ENCODE measurements at regions not wholly inside any gene's neighbourhood (a gene's known extent, or its start where the extent isn't known, plus 50 kb on each side); places are given as distances from the start of the nearest gene placed in this dataset.

GRCh38 chr17:13407381-13407780 is 194.3 kb downstream of the HS3ST3A1 start:
- Histone ChIP-seq H3K27me3 (no peaks in the 10 kb centered on the region), H3K9me3 (no peaks in the 10 kb centered on the region), H3K4me1 (no peaks in the 10 kb centered on the region), H3K36me3 (no peaks in the 10 kb centered on the region), H3K27ac (no peak overlapping the region), H3K4me3 (no peak overlapping the region)
- DNase-seq (ENCODE audit: low spot score in 2 of 2): no peak
- WGBS, 2 donors: 93 to 94% methylated on average over 4 to 6 of the region's 6 CpGs
- TF ChIP-seq POLR2A (IDR thresholded peaks at IDR 0.05) (no peak), EP300 (IDR thresholded peaks at IDR 0.05) (no peak), CTCF (IDR thresholded peaks at IDR 0.05) (no peak)

- Histone ChIP-seq H3K27me3 (no peaks in the 10 kb centered on the region), H3K4me3 (no peak overlapping the region), H3K9me3 (no peaks in the 10 kb centered on the region), H3K4me1 (no peaks in the 10 kb centered on the region), H3K36me3 (no peaks in the 10 kb centered on the region), H3K27ac (no peak overlapping the region)
- TF ChIP-seq EP300 (IDR thresholded peaks at IDR 0.05) (no peak), POLR2A (IDR thresholded peaks at IDR 0.05) (no peak), CTCF (IDR thresholded peaks at IDR 0.05) (no peak)
- 59 to 61% methylated on average over 3 of the region's 3 CpGs for WGBS, 2 donors
- DNase-seq (ENCODE audit: low spot score in 2 of 2): no peak
Measured at GRCh38 chr17:13405807-13406206, 195.9 kb downstream of the HS3ST3A1 start.

GRCh38 chr17:13405080-13405479 is 196.6 kb downstream of the HS3ST3A1 start:
- no peaks in the 10 kb centered on the region for H3K9me3 ChIP-seq
- H3K4me1 ChIP-seq: no peaks in the 10 kb centered on the region
- H3K27ac ChIP-seq: no peak overlapping the region
- H3K4me3 ChIP-seq: no peak overlapping the region
- TF ChIP-seq POLR2A (IDR thresholded peaks at IDR 0.05) (no peak), EP300 (IDR thresholded peaks at IDR 0.05) (no peak), CTCF (IDR thresholded peaks at IDR 0.05) (no peak)
- no peaks in the 10 kb centered on the region for H3K36me3 ChIP-seq
- WGBS, 2 donors: 76 to 82% methylated on average over 1 of the region's 1 CpG
- H3K27me3 ChIP-seq: no peaks in the 10 kb centered on the region
- no peak for DNase-seq (ENCODE audit: low spot score in 2 of 2)

DNA sequence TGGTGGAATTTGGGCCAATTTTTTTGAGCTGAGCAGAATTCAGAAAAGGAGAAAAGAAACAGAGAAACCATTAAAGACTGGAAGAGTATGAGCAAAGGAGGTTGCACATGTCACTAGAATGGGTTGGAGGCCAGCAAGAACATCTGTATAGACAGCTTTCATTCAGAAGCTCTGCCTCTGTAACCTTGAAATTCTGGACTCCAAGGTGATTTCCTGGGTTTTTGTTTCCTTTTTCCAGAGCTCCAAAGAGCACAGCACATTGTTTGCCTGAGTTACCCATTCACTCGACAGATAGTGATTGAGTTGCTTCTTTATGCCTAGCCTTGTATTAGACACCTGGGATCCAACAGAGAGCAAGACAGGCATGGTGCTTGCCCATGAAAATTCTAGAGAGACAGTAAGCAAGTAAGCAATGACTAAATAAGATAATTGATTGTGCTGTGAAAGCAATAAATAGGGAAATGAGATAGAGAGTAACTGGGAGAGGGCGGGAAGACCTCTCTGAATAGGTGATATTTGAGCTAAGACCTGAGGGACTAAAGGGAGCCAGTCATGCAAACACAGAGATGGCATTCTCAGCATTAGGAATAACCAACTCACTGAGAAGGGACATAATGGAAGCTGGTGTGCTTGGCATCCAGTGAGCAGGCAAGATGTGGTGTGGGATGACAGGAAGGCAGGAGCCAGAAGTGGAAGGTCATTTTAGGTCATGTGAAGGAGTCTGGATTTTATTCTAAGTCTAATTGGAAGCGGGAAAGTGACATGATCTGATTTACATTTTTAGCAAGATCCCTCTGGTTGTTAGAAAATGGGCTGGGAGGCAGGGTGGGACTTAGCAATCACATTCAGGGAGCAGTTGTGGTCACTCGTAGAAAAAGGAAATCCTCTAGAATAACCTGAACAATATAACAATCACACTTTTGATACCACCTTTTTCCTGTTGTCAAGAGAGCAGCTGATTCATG is 197.5 kb downstream of the HS3ST3A1 start:
- no peaks in the 10 kb centered on the region for H3K4me1 ChIP-seq
- DNase-seq (ENCODE audit: low spot score in 2 of 2): no peak
- H3K9me3 ChIP-seq: no peaks in the 10 kb centered on the region
- WGBS, 2 donors: 78% methylated on average over 4 of the region's 4 CpGs
- TF ChIP-seq CTCF (IDR thresholded peaks at IDR 0.05) (no peak), POLR2A (IDR thresholded peaks at IDR 0.05) (no peak), EP300 (IDR thresholded peaks at IDR 0.05) (no peak)
- no peaks in the 10 kb centered on the region for H3K27me3 ChIP-seq
- H3K4me3 ChIP-seq: no peak overlapping the region
- H3K27ac ChIP-seq: no peak overlapping the region
- no peaks in the 10 kb centered on the region for H3K36me3 ChIP-seq

- 74 to 79% methylated on average over 2 of the region's 2 CpGs for WGBS, 2 donors
- H3K36me3 ChIP-seq: no peaks in the 10 kb centered on the region
- H3K4me1 ChIP-seq: peaks cover 0 to 3% (median 0%) of the 10 kb centered on the region in 4 donors
- TF ChIP-seq CTCF (IDR thresholded peaks at IDR 0.05) (no peak), EP300 (IDR thresholded peaks at IDR 0.05) (no peak), POLR2A (IDR thresholded peaks at IDR 0.05) (no peak)
- H3K4me3 ChIP-seq: no peak overlapping the region
- H3K27ac ChIP-seq: no peak overlapping the region
- H3K27me3 ChIP-seq: no peaks in the 10 kb centered on the region
- no peak for DNase-seq (ENCODE audit: low spot score in 2 of 2)
- no peaks in the 10 kb centered on the region for H3K9me3 ChIP-seq
Measured at GRCh38 chr17:13400491-13400890, 201.2 kb downstream of the HS3ST3A1 start.

Data from tibial nerve (tissue), 4 donors.